ENCODE measurements at regions not wholly inside any gene's neighbourhood (a gene's known extent, or its start where the extent isn't known, plus 50 kb on each side); places are given as distances from the start of the nearest gene placed in this dataset.
"Not testable (repeated sequence)": the region's sequence is repeated elsewhere in the genome, so short reads cannot be mapped to it uniquely, and the experiment has no call there.

GRCh38 chr20:23299673-23300050 lies 50.9 kb upstream of the NXT1 start:
- intact Hi-C loops (cut with DNase I): no loop called here
- ATAC-seq (ENCODE audit: poor library complexity) (no peak), DNase-seq (no peak)

- ATAC-seq (ENCODE audit: poor library complexity) (no peak), DNase-seq (no peak)
- intact Hi-C loops (cut with DNase I): no loop called here
These were observed 51.5 kb upstream of the NXT1 start for GRCh38 chr20:23298926-23299672.

- intact Hi-C loops (cut with DNase I): no loop called here
- DNase-seq (no peak), ATAC-seq (ENCODE audit: poor library complexity) (no peak)
These were observed 52.4 kb upstream of the NXT1 start for GRCh38 chr20:23298155-23298554.

- ATAC-seq (ENCODE audit: poor library complexity) (no peak), DNase-seq (no peak)
- intact Hi-C loops (cut with DNase I): no loop called here
These were observed 53.5 kb upstream of the NXT1 start for GRCh38 chr20:23296841-23297701.

GRCh38 chr20:23295934-23296333 lies 54.7 kb upstream of the NXT1 start:
- intact Hi-C loops (cut with DNase I): no loop called here
- ATAC-seq (ENCODE audit: poor library complexity) (no peak), DNase-seq (no peak)

GRCh38 chr20:23294671-23295070 lies 55.9 kb upstream of the NXT1 start:
- DNase-seq (no peak), ATAC-seq (ENCODE audit: poor library complexity) (no peak)
- intact Hi-C loops (cut with DNase I): no loop called here

- ATAC-seq (ENCODE audit: poor library complexity): no peak
- no peak for DNase-seq
- intact Hi-C loops (cut with DNase I): no loop called here
These were observed 56.4 kb upstream of the NXT1 start for GRCh38 chr20:23294166-23294565.

- intact Hi-C loops (cut with DNase I): no loop called here
- DNase-seq: no peak
- peak; percentile 80 for ATAC-seq (ENCODE audit: poor library complexity)
These were observed 56.9 kb upstream of the NXT1 start for GRCh38 chr20:23293689-23294088.

GRCh38 chr20:23292311-23292710 lies 58.3 kb upstream of the NXT1 start:
- ATAC-seq (ENCODE audit: poor library complexity); intact Hi-C loops (cut with DNase I); DNase-seq: not testable (repeated sequence)

GRCh38 chr20:23291575-23292240 lies 58.9 kb upstream of the NXT1 start:
- no peak for DNase-seq
- ATAC-seq (ENCODE audit: poor library complexity): peak; percentile 31
- intact Hi-C loops (cut with DNase I): no loop called here

GRCh38 chr20:23290761-23291574 lies 59.6 kb upstream of the NXT1 start:
- no peak for DNase-seq
- no peak for ATAC-seq (ENCODE audit: poor library complexity)
- intact Hi-C loops (cut with DNase I): no loop called here

GRCh38 chr20:23289724-23290395 lies 60.7 kb upstream of the NXT1 start:
- DNase-seq: no peak
- intact Hi-C loops (cut with DNase I): no loop called here
- ATAC-seq (ENCODE audit: poor library complexity): no peak

- ATAC-seq (ENCODE audit: poor library complexity): no peak
- intact Hi-C loops (cut with DNase I): no loop called here
- DNase-seq: no peak
These were observed 61.3 kb upstream of the NXT1 start for GRCh38 chr20:23289249-23289648.

GRCh38 chr20:23287354-23288190 lies 63.0 kb upstream of the NXT1 start:
- ATAC-seq (ENCODE audit: poor library complexity) (no peak), DNase-seq (no peak)
- intact Hi-C loops (cut with DNase I): no loop called here

GRCh38 chr20:23286346-23286745 lies 64.2 kb upstream of the NXT1 start:
- ATAC-seq (ENCODE audit: poor library complexity) (no peak), DNase-seq (no peak)
- intact Hi-C loops (cut with DNase I): no loop called here

GRCh38 chr20:23285536-23285935 lies 65.1 kb upstream of the NXT1 start:
- DNase-seq (no peak), ATAC-seq (ENCODE audit: poor library complexity) (no peak)
- intact Hi-C loops (cut with DNase I): no loop called here

- ATAC-seq (ENCODE audit: poor library complexity) (no peak), DNase-seq (no peak)
- intact Hi-C loops (cut with DNase I): no loop called here
These were observed 66.6 kb upstream of the NXT1 start for GRCh38 chr20:23284009-23284408.

All from Right ventricle myocardium superior (tissue), 1 donor.